ENCODE measurements at regions not wholly inside any gene's neighbourhood (a gene's known extent, or its start where the extent isn't known, plus 50 kb on each side); places are given as distances from the start of the nearest gene placed in this dataset.

DNA sequence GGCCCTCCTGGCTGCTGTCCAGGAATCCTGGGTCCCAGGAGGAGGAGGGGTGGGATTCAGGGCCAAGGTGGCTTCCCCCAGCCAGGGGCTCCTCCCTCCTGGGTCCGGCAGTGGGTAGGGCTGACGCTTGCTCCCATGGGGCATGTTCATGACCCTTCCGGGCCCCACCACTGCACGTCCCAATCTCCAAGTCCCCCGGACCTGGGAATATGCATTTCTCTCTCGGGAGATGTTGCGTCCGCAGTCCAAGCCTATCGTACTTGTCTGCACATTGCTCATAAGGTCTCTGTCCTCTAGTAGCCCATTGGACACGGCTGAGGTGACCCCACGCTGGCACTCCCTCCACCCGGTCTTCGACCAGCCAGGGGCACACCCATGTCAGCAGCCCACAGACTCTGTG is 192.3 kb downstream of the TEX29 start:
- no peaks in the 10 kb centered on the region for H3K4me1 ChIP-seq (ENCODE audit: insufficient read depth, low read length, poor library complexity, severe bottlenecking)
- no peak overlapping the region for H3K4me3 ChIP-seq (ENCODE audit: low read depth, low read length, poor library complexity, severe bottlenecking)
- no peak for DNase-seq (ENCODE audit: low spot score)
- intact Hi-C loops (cut with micrococcal nuclease; ENCODE audit: unreplicated experiment): no loop called here
- H3K36me3 ChIP-seq (ENCODE audit: insufficient read depth, low read length, poor library complexity, severe bottlenecking): no peaks in the 10 kb centered on the region
- H3K9me3 ChIP-seq (ENCODE audit: low read depth, low read length, poor library complexity, severe bottlenecking): no peaks in the 10 kb centered on the region
- TF ChIP-seq EZH2 (IDR thresholded peaks at IDR 0.05; ENCODE audit: borderline replicate concordance, low read depth, low read length, poor library complexity, severe bottlenecking): no peak
- TF ChIP-seq, protein P1, sequence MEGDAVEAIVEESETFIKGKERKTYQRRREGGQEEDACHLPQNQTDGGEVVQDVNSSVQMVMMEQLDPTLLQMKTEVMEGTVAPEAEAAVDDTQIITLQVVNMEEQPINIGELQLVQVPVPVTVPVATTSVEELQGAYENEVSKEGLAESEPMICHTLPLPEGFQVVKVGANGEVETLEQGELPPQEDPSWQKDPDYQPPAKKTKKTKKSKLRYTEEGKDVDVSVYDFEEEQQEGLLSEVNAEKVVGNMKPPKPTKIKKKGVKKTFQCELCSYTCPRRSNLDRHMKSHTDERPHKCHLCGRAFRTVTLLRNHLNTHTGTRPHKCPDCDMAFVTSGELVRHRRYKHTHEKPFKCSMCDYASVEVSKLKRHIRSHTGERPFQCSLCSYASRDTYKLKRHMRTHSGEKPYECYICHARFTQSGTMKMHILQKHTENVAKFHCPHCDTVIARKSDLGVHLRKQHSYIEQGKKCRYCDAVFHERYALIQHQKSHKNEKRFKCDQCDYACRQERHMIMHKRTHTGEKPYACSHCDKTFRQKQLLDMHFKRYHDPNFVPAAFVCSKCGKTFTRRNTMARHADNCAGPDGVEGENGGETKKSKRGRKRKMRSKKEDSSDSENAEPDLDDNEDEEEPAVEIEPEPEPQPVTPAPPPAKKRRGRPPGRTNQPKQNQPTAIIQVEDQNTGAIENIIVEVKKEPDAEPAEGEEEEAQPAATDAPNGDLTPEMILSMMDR (conservative IDR thresholded peaks at IDR 0.05; ENCODE audit: low read depth, low read length): no peak
- H3K27ac ChIP-seq (ENCODE audit: low read depth, low read length, poor library complexity, severe bottlenecking): no peak overlapping the region
- ChIA-PET POLR2A (ENCODE audit: low non-redundant PET) (no interaction called here), CTCF (no interaction called here)
- H3K27me3 ChIP-seq (replicated peaks; ENCODE audit: insufficient read depth, low read depth, low read length, poor library complexity): peaks cover 27% of the 10 kb centered on the region
- no TSS peak for BruUV-seq (replicated peaks)

DNA sequence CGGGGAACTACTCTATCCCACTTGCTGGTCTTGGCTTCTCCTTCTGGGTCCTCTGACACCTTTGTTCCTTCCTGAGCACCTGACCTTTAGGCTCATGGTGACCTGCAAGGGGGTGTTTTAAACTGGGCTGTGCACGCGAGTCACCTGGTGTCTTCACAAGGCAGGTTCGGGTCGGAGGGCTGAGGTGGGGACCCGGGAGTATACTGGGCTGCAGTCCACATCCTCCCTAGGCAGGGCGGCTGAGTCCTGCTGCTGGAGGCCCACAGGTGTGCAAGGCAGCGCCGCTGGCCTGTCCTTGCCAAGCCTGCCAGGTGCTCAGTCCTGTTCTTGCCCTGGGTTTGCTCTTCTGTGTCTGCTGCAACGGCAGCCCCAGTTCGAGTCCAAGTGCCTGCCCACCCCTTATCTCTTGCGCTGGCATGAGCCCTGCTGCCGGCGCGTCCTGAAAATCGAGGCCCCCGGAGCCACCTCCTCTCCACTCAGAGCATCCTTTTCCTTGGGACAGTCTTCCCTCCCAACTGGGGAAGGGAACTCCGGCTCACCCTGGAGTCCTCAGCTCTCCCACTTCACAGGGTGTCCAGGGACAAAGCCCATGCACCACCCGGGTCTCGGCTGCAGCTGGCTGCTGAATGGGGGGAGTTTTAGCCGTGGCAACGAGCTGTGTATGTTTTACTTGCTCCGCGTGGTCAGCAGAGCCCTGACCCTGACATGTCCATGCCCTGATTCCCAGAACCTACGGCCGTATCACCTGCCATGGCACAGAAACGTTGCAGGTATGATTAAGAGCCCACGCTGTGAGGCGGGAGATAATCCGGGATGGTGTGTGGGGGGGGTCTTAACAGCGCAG is 193.5 kb downstream of the TEX29 start:
- BruUV-seq (replicated peaks): no TSS peak
- no peak overlapping the region for H3K4me3 ChIP-seq (ENCODE audit: low read depth, low read length, poor library complexity, severe bottlenecking)
- TF ChIP-seq, protein P1 (conservative IDR thresholded peaks at IDR 0.05; ENCODE audit: low read depth, low read length): no peak
- TF ChIP-seq EZH2 (IDR thresholded peaks at IDR 0.05; ENCODE audit: borderline replicate concordance, low read depth, low read length, poor library complexity, severe bottlenecking): no peak
- no peaks in the 10 kb centered on the region for H3K4me1 ChIP-seq (ENCODE audit: insufficient read depth, low read length, poor library complexity, severe bottlenecking)
- no peak for DNase-seq (ENCODE audit: low spot score)
- ChIA-PET CTCF (no interaction called here), POLR2A (ENCODE audit: low non-redundant PET) (no interaction called here)
- H3K27ac ChIP-seq (ENCODE audit: low read depth, low read length, poor library complexity, severe bottlenecking): no peak overlapping the region
- no peaks in the 10 kb centered on the region for H3K9me3 ChIP-seq (ENCODE audit: low read depth, low read length, poor library complexity, severe bottlenecking)
- peaks cover 20% of the 10 kb centered on the region for H3K27me3 ChIP-seq (replicated peaks; ENCODE audit: insufficient read depth, low read depth, low read length, poor library complexity)
- H3K36me3 ChIP-seq (ENCODE audit: insufficient read depth, low read length, poor library complexity, severe bottlenecking): no peaks in the 10 kb centered on the region
- intact Hi-C loops (cut with micrococcal nuclease; ENCODE audit: unreplicated experiment): no loop called here

DNA sequence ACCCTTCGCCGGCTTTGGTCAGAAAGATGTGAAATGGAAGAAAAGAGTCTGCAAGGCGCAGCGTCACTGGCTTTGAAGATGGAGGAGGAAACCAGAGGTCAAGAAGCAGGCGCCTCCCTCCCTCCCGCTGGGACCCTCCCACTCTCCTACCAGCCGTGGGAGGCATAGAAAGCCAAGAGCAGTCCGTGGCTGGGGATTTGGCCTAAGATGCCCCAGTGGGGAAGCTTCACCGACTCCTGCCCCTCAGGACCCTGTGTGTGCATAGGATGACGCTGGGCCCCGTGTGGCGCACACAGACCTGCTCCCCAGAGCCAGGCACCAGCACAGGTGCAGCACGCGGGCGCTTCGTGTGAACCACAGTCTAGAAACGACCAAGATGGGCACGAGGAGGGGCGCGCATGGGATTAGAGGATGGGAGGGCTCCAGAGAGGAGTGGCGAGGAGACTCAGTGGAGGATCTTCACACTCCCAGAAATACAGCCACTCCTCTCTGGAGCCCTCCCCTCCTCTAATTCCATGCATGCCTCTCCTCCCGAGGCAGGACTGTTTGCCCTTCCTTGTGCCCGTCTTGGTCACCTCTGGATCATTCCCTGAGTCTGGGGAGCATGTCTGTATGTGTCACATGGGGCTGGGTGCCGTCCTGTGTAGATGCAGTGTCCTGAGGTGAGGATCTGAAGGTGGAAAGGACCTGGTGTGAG is 194.3 kb downstream of the TEX29 start:
- Histone ChIP-seq H3K4me3 (ENCODE audit: low read depth, low read length, poor library complexity, severe bottlenecking) (no peak overlapping the region), H3K9me3 (ENCODE audit: low read depth, low read length, poor library complexity, severe bottlenecking) (no peaks in the 10 kb centered on the region), H3K27ac (ENCODE audit: low read depth, low read length, poor library complexity, severe bottlenecking) (no peak overlapping the region), H3K4me1 (ENCODE audit: insufficient read depth, low read length, poor library complexity, severe bottlenecking) (no peaks in the 10 kb centered on the region), H3K36me3 (ENCODE audit: insufficient read depth, low read length, poor library complexity, severe bottlenecking) (no peaks in the 10 kb centered on the region), H3K27me3 (replicated peaks; ENCODE audit: insufficient read depth, low read depth, low read length, poor library complexity) (peaks cover 18% of the 10 kb centered on the region)
- TF ChIP-seq, protein P1 (conservative IDR thresholded peaks at IDR 0.05; ENCODE audit: low read depth, low read length): no peak
- TF ChIP-seq EZH2 (IDR thresholded peaks at IDR 0.05; ENCODE audit: borderline replicate concordance, low read depth, low read length, poor library complexity, severe bottlenecking): no peak
- POLR2A ChIA-PET (ENCODE audit: low non-redundant PET): no interaction called here
- DNase-seq (ENCODE audit: low spot score): no peak
- no TSS peak for BruUV-seq (replicated peaks)
- intact Hi-C loops (cut with micrococcal nuclease; ENCODE audit: unreplicated experiment): no loop called here
- CTCF ChIA-PET: no interaction called here
